ENCODE measurements at regions not wholly inside any gene's neighbourhood (a gene's known extent, or its start where the extent isn't known, plus 50 kb on each side); places are given as distances from the start of the nearest gene placed in this dataset.

GRCh38 chr3:110806924-110807323, 264.7 kb upstream of the NECTIN3 start:
- no peaks in the 10 kb centered on the region for H3K9me3 ChIP-seq (replicated peaks in 1 of 3)
- TF ChIP-seq POLR2A (IDR thresholded peaks at IDR 0.05) (no peak), CTCF (IDR thresholded peaks at IDR 0.05) (no peak)
- no peak overlapping the region for H3K27ac ChIP-seq
- no peaks in the 10 kb centered on the region for H3K4me1 ChIP-seq (replicated peaks in 1 of 2)
- no peak overlapping the region for H3K4me3 ChIP-seq
- no peaks in the 10 kb centered on the region for H3K27me3 ChIP-seq
- intact Hi-C loops (cut with DNase I) = no loop called here
- H3K36me3 ChIP-seq (replicated peaks in 1 of 2) = no peaks in the 10 kb centered on the region
- DNase-seq = no peak

GRCh38 chr3:110808630-110809029, 263.0 kb upstream of the NECTIN3 start:
- intact Hi-C loops (cut with DNase I) = no loop called here
- no peak overlapping the region for H3K4me3 ChIP-seq
- no peak for TF ChIP-seq CTCF (IDR thresholded peaks at IDR 0.05)
- no peak for TF ChIP-seq POLR2A (IDR thresholded peaks at IDR 0.05)
- H3K27me3 ChIP-seq = no peaks in the 10 kb centered on the region
- no peaks in the 10 kb centered on the region for H3K9me3 ChIP-seq (replicated peaks in 1 of 3)
- no peak overlapping the region for H3K27ac ChIP-seq
- no peaks in the 10 kb centered on the region for H3K36me3 ChIP-seq (replicated peaks in 1 of 2)
- WGBS, 4 donors = 33 to 54% (median 41%) methylated on average over 2 of the region's 2 CpGs
- DNase-seq = no peak
- no peaks in the 10 kb centered on the region for H3K4me1 ChIP-seq (replicated peaks in 1 of 2)

GRCh38 chr3:110810356-110810755, 261.3 kb upstream of the NECTIN3 start:
- Histone ChIP-seq H3K4me3 (no peak overlapping the region), H3K27ac (no peak overlapping the region), H3K36me3 (replicated peaks in 1 of 2) (no peaks in the 10 kb centered on the region), H3K9me3 (replicated peaks in 1 of 3) (no peaks in the 10 kb centered on the region), H3K27me3 (no peaks in the 10 kb centered on the region), H3K4me1 (replicated peaks in 1 of 2) (no peaks in the 10 kb centered on the region)
- TF ChIP-seq POLR2A (IDR thresholded peaks at IDR 0.05) = no peak
- no peak for TF ChIP-seq CTCF (IDR thresholded peaks at IDR 0.05)
- DNase-seq = no peak
- intact Hi-C loops (cut with DNase I) = no loop called here
- WGBS, 4 donors = 37 to 79% (median 51%) methylated on average over 1 of the region's 1 CpG

GRCh38 chr3:110811050-110811449, 260.6 kb upstream of the NECTIN3 start:
- H3K9me3 ChIP-seq (replicated peaks in 1 of 3) = no peaks in the 10 kb centered on the region
- intact Hi-C loops (cut with DNase I) = no loop called here
- no peaks in the 10 kb centered on the region for H3K4me1 ChIP-seq (replicated peaks in 1 of 2)
- TF ChIP-seq CTCF (IDR thresholded peaks at IDR 0.05) = no peak
- no peak for TF ChIP-seq POLR2A (IDR thresholded peaks at IDR 0.05)
- H3K4me3 ChIP-seq = no peak overlapping the region
- no peaks in the 10 kb centered on the region for H3K36me3 ChIP-seq (replicated peaks in 1 of 2)
- H3K27ac ChIP-seq = no peak overlapping the region
- no peak for DNase-seq
- no peaks in the 10 kb centered on the region for H3K27me3 ChIP-seq
